Dedifferentiated amniotic fluid mesenchymal stem cell (primary cell): ENCODE measurements at regions not wholly inside any gene's neighbourhood (a gene's known extent, or its start where the extent isn't known, plus 50 kb on each side); places are given as distances from the start of the nearest gene placed in this dataset.
"Not testable (repeated sequence)": the region's sequence is repeated elsewhere in the genome, so short reads cannot be mapped to it uniquely, and the experiment has no call there.

Source experiments
- DNase-seq: peaks from one replicate; pipeline ENCODE4 v3.0.0-alpha.2; 2016; ENCODE audit errors: extremely low spot score

DNA sequence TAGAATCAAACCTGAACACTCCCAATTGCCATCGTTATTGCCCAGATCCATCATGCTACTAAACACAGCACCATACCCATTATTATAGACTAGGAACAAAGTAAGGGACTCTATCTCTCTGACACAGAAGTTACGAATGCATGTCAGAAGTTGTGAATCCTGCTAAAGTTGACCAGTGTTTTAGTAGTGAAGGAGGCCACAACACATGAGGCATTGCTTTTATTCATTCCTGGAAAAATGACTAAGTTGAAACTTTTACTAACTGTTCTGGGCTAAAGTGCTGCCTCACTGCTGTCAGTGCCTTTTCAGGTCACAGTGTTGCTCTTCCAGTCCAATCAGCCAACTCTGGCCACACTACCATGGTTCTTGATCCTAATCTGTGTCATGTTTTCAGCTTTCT is 911.1 kb downstream of the TTLL7 start:
- DNase-seq: no peak

DNA sequence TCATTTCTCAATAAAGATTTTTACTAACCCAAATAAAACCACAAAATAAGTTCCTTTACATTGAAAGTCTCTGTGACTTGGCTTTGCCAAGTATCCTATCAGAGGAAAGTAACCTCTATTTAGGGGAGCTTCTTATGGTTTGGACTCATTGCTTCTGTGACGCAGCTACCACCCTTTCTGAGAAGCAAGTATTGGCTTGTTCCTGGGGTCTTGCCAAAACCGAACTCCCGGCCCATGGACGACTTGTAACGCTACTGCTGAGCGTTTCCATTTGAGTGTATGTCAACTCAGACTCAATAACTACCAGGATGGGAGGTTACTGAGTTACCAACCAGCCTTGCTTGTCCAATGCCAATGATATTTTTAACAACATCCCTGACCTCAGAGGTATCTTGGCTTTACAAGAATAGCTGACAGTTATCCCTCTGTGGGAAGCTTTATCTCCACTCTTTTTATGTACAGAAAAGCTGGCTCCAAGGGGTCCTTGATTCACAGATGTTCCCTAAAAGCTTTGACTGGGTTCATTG is 911.9 kb downstream of the TTLL7 start:
- DNase-seq: no peak

DNA sequence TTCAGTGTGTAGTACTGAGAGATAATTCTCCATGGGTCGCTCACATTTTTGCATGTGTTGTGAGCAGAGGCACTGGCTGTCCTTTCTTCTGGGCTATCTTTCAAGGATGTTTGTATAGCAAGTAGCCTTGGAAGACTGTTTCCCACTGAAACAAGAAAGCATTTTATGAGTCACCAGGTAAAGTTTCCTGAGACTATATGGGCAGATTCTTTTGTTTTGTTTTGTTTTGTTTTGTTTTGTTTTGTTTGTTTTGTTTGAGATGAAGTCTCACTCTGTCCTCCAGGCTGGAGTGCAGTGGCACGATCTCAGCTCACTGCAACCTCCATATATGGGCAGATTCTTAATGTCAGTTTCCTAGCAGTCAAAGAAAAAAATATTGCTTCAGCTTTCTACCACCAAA is 912.6 kb downstream of the TTLL7 start:
- DNase-seq: no peak

DNA sequence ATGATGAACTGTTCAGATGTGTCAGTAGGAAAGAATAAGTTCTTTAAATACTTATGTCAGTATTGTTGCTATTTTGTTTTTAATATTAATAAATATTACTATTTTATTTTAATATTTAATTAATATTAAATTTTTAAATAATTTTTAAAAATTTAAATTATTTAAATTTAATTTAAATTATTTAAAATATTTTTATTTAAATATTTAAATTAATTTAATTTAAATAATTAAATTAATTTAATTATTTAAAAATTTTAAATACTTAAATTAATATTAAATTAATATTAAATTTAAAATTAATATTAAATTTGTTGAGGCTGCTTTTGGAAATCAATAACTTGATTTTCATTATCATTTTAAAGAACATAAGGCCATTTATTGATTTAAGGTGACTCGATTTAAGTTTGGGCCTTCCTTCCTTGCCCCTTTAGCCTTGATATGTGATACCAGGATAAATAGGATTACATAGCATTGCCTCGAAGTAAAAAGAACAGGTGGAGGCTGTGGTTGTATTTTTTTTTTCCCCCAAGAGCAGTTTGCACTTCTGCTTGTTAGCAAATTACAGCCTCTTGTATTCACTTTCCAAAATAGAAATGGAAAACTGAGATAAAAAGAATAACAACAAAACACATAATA is 915.2 kb downstream of the TTLL7 start:
- DNase-seq: no peak

DNA sequence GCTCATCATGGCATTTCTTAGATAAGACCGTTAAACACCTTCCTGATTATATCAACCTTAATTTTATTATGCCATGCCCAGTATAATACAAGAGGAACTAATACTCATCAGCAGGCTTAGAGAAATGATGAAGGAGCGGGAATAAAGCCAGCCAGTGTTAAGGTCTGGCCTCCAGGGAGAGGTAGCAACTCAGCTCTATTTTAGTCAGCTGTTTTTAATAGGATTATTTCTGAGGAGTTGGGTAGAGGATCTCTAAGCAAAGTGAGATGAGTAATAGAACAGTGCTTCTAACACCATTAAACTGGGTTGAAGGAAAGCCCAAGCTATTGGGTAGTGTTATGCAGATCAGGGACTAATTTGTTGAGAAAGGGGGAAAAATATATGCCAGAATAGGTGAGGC is 921.5 kb downstream of the TTLL7 start:
- no peak for DNase-seq

DNA sequence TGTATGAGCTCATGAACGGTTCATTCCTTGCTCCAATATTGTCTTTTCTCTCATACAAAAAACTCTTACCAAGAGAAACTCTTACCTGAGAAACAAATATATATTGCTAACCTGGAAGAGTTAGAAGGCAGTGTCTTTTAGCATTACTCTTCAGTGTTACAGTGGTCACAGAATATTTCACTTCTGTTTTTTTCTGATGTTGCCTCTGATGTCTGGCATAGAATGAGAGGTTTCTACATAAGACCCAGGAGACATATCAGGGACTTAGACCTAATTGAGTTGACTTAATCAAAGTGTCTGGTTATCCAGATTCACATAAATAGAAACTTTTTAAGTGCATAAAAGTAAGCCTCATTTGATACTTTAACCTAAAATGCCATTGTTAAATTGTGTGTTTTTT is 923.8 kb downstream of the TTLL7 start:
- no peak for DNase-seq

DNA sequence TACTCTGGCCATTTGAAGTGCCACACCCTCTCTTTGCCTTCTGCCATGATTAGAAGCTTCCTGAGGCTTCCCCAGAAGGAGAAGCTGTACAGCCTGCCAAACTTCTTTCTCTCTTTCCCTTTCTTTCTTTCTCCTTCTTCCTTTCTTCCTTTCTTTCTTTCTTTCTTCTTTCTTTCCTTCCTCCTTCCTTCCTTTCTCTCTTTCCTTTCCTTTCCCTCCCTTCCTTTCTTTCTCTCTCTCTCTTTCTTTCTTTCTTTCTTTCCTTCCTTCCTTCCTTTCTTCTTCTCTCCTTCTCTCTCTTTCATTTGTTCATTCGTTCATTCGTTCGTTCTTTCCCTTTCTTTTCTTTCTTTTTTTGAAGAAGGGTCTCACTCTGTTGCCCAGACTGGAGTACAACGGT is 931.0 kb downstream of the TTLL7 start:
- no peak for DNase-seq

DNA sequence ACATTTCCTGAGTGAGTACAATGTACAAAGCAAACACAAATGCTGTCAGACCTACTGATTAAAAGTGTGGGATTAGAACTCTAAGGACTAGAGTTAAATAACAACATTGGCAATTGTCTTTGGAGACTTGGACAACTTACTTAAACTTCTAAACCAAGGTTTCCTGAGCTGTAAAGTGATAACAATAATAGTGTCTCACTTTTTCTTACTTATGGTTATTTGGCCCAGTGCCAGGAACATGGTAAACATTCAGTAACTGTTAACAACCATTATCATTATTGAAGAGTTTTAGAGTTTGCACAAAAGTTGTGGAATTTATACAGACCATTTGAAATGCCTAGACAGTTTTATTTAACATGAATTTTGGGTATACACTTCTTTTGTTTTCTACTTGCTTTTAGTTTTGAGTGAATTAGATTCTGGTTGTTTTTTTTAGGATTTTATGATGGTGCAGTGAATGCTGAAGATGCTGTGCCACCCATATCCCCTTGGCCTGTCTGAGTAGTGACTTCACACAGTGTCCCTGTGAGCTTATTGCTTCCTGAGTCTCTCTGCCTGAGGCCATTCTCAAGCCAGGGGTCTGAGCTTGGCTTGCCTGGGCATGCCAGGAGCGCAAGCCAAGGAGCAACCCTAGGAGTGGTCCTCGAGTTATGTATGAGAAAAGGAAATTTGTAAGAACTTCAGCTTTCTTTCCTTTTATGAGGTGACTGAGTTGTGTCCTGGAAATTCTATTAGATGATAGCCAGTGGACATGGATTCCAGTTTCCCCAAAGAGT is 932.8 kb downstream of the TTLL7 start:
- DNase-seq: no peak

DNA sequence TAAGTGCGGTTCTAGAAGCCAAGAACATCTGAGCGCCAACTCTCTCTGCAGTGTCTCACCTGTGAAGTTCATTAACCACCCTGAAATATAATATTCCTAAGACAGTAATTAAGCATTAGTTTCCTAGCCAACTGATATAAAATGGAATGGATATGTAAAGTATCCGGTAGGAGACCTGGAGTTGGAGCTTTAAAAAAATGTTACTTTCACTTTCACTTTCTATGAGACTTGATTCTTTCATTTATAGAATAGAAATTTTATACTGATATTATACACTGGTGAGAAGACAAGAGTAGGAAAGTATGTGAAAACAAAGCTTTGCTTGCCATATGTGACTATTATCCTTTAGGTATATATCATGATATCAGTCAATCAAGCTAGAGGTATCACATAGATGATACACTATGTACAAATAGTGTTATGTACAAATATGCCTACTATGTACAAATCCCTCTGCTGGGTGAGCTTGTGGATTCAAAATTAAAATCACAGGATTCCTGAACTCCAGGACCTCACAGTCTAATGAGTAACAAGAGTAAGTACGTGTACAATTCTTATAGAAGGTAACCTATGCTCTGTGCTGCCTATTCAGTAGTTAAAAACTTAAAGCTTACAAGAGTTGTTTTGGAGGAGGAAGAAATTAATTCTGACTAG is 934.2 kb downstream of the TTLL7 start:
- no peak for DNase-seq

DNA sequence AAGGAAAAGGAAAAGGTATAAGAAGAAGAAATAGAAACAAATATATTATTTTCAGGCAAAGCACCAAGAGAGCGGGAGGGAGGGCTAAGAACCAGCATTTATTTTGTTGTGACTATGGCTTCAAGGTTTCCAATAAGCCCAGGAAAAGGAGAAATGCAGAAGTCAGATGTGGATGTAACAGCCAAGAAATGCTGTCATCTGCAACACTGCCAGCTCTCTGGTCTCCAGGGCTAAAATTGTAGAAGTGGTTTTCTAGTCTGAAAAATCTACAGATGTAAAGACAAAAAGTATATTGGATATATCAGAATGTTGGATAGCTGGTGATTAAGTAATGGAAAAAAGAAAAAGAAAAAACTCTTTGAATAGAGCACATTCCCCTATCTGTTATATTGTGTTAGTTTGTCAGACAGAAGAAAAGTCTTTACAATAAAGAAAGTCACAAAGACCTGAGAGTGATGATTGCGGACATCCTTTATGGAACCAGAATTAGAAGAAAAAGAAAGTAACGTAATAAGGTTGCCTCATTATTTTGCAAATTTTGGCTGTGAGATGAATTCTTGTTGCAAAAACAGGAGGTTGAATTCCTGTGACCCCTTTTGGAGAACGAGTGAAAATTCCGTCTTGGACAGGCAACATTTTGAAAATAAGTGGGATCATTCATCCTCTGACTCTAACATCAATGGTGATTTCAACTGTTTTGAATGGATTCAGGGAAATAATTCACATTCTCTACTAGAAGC is 938.1 kb downstream of the TTLL7 start:
- DNase-seq: no peak

DNA sequence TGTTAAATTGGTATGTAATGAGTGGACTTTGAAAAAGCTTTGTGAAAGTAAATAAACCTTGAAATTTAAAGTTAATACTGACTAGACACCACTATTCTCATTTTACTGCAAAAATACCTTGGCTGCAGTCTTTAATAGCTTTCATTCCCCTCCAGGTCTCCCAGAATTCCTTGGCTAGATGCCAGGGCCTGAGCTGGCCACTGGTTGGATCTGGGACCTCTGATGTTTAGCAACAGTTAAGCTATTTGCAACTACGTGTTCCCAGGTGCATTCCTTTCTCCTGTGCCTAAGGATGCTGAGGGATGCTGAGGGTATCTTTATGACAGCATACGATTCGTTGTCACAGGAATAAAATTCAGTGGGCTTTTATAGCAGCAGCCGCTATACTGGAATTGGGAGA is 938.7 kb downstream of the TTLL7 start:
- no peak for DNase-seq

DNA sequence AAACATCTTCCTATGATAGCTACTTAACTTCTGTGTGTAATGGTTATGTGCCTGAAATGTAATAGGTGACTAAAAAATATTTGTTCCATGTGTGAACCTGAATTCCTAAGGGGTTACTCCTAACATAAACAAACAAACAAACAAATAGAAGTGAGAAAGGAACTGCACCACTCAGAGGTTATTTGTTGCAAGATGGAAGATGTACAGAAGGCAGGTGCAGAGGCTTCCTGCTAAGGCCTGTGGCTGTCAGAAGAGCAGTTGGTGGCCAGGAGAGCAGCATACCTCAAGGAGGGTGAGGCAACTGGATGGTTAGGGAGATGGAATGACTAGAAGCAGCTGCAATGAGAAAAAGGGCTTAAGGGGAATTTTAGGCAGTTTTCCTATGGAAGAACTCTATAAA is 940.6 kb downstream of the TTLL7 start:
- DNase-seq: no peak

DNA sequence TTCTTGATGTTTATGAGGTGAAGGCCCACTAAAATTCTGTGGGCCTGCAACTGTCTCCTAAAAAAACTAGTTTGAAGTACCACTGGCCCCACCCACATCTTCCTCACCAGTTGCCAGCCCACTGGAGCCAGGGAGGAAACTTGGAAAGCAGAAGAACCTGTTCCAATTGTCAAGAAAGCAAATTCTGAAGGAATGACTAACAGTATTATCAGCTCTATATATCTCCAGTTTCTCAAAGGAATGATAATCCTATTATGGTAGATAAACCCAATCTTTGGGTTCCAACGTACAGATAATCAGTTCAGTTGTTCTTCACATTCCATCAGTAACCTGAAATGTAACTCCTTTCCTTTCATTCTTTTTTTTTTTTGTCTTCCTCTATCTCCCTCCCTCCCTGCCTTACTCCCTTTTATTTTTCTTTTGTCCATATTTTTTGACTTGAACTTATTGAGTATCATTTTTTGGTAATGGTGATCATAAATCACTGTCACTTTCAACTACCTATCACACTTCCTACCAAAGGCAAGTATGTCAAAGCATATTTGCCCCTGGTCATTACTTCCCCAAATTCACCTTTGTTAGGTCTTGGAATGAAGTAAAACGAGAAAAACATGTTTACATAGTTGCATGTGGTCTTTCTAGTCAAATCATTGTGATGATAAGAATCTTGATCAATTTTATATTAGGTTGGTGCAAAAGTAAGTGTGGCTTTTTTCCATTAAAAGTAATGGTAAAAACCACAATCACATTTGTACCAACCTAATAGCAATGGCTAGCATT is 943.4 kb downstream of the TTLL7 start:
- no peak for DNase-seq

DNA sequence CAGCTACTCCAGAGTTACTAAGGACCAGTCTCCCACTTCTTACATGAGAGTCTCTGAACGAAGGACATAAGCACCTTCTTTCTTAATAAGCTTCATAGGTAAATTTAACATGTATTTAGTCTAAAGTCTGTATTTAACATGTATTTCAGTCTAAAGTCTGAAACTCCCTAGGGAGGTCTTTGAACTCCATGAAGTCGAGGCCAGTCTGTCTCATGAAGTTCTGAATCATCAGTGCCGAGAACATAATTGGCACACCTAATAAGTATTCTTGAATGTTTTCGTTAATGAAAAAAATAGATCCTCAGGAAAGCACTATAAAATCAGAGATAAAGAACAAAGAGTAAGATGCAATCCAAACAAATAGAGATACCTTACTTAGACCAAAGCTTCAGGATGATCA is 945.5 kb downstream of the TTLL7 start:
- no peak for DNase-seq

DNA sequence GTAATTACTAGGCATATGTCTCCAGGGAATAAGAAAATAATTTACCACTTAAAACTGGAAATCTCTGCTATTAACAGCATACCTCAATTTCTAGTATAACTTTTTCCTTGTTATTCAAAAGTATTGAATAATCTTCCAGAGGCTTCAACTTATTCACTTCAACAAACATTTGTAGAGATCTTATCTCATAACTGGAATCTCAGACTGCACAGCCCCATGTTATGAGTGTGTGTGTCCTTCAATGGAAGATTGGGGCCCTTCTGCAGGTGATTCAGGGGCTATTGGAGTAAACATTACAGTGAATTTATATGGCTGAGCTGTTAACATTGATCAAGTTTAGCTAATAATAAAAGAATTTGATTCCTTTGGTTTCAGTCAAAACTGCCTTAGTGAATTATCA is 946.1 kb downstream of the TTLL7 start:
- DNase-seq: no peak

DNA sequence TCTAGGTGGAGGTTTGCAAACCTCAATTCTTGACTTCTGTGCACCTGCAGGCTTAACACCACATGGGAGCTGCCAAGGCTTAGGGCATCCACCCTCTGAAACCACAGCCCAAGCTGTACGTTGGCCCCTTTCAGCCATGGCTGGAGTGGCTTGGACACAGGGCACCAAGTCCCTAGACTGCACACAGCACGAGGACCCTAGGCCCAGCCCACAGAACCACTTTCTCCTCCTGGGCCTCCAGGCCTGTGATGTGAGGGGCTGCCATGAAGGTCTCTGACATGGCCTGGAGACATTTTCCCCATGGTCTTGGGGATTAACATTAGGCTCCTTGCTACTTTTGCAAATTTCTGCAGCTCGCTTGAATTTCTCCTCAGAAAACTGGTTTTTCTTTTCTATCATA is 947.9 kb downstream of the TTLL7 start:
- not testable (repeated sequence) for DNase-seq

DNA sequence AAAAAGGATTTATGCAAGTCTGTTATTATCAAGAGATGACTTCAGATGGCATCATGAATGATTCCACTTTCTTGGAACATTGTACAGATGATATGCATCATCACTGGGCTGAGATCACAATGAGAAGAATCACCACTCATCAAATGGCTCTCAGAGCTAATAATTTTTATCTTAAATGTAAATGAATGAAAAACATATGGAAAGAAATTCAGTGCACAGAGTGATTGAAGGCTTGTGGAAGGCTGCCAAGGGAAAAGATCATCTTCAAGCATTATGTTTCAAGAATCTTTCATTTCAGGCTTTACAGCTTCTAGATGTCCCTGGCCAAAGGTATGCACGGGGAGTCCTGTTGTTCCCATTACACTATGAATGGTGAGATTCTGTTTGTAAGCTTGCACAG is 955.7 kb downstream of the TTLL7 start:
- DNase-seq: no peak

DNA sequence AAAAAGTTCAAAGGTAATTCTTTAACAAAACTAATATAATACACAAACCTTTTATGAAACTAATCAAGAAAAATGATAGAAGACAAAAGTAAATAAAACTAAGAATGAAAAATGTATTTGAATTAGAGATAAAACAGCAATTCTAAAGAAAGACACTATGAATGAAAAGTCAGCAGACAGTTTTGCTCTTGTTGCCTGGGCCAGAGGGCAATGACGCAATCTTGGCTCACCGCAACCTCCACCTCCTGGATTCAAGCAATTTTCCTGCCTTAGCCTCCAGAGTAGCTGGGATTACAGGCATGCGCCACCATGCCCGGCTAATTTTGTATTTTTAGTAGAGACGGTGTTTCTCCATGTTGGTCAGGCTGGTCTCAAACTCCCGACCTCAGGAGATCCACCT is 959.8 kb downstream of the TTLL7 start:
- DNase-seq: not testable (repeated sequence)

DNA sequence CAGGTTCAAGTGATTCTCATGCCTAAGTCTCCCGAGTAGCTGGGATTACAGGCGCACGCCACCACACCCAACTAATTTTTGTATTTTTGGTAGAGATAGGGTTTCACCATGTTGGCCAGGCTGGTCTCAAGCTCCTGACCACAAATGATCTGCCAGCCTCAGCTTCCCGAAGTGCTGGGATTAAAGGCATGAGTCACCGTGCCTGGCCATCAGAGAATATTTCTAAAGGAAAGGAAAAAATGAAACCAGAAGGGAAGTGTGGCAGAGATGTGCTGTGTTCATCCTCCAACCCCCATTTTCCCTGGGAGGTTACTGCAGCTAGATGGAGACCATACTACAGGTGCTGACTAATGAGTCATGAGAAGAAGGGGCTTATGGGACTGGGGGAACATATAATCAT is 964.1 kb downstream of the TTLL7 start:
- no peak for DNase-seq

DNA sequence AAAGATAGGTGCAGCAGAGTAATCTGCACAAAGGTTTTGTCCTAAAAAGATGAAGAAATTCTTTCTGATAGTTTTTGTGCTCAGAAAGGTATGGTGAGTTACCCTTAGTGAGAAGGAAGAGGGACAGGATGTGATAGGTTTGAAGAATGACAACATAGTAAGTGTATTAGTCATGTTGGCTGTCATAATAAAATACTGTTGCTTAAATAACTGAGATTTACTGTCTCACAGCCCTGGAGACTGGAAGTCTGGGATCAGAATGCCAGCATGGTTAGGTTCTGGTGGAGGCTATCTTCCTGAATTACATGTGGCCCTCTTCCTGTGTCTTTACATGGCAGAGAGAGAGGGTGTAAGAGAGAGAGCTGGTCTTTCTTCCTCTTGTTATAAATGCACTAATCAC is 965.2 kb downstream of the TTLL7 start:
- no peak for DNase-seq

DNA sequence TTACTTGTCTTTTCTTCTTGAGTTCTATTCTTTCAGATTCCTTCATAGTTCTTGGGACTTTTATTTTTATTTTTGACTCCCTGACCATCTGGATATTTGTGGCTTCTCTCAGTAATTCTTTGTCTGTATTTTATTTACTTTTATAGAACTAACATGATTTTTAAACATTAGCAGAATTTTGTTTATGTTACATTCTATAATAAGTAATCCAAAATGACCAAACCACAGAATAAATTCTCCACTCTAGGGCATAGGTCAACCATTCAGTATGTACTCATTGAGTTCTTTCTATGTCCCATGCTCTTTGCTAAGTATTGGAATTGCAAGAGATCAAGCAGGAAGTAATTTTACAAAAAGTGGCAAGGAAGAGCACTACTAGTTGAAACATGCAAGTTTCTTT is 969.0 kb downstream of the TTLL7 start:
- peak; percentile 49 for DNase-seq

DNA sequence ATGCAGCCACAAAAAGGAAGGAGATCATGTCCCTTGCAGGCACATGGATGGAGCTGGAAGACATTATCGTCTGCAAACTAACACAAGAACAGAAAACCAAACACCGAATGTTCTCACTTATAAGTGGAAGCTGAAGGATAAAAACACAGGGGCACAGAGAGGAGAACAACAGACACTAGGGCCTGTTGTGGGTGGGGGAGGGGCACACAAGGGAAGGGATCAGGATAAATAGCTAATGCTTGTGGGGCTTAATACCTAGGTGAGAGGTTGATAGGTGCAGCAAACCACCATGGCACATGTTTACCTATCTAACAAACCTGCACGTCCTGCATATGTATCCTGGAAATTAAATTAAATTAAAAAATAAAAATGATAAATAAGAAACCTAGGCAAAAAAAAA is 969.9 kb downstream of the TTLL7 start:
- DNase-seq: no peak
